Amniotic stem cell (primary cell): ENCODE measurements at regions not wholly inside any gene's neighbourhood (a gene's known extent, or its start where the extent isn't known, plus 50 kb on each side); places are given as distances from the start of the nearest gene placed in this dataset.
"Not testable (repeated sequence)": the region's sequence is repeated elsewhere in the genome, so short reads cannot be mapped to it uniquely, and the experiment has no call there.

Source experiments
- DNase-seq: peaks from one replicate; lab custom pipeline; 2025; lab: John Stamatoyannopoulos, UW

GRCh38 chr6:18527836-18528743, 140.9 kb downstream of the RNF144B start:
- DNase-seq = no peak

GRCh38 chr6:18530201-18530600, 143.1 kb downstream of the RNF144B start:
- DNase-seq = no peak

GRCh38 chr6:18532139-18532538, 145.0 kb downstream of the RNF144B start:
- no peak for DNase-seq

GRCh38 chr6:18533793-18534192, 146.6 kb downstream of the RNF144B start:
- no peak for DNase-seq

- DNase-seq = no peak
Observed at GRCh38 chr6:18536591-18537055, 149.5 kb downstream of the RNF144B start.

GRCh38 chr6:18538315-18538714, 151.2 kb downstream of the RNF144B start:
- no peak for DNase-seq

DNA sequence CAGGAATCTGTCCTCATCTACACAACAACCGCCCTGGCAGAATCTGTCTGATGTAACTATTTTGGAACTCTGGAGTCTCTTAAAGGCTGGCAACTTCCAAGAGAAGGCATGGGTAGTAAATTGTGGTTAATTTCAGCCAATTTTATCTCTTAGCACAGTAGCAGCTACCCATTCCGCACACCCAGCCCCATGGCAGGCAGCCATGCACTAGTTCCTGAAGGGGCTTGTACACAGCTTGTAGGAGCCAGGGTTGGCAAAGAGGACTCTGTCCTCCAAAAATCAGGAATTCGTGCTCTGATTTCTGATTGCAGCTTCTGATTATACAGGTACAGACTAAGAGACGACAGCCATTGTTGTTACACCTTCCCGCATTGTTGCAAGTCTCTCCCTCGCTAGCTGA, 155.9 kb downstream of the RNF144B start:
- DNase-seq = no peak

DNA sequence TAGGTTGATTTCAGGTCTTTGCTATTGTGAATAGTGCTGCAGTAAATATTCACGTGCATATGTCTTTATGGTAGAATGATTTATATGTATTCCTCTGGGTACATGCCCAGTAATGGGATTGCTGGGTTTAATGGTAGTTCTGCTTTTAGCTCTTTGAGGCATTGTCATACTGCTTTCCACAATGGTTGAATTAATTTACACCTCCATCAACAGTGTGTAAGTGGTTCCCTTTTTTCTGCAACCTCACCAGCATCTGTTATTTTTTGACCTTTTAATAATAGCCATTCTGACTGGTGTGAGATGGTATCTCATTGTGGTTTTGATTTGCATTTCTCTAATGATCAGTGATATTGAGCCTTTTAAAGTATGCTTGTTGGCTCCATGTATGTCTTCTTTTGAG, 158.0 kb downstream of the RNF144B start:
- not testable (repeated sequence) for DNase-seq

- no peak for DNase-seq
Observed at GRCh38 chr6:18545726-18546125, 158.6 kb downstream of the RNF144B start.

GRCh38 chr6:18550119-18550518, 163.0 kb downstream of the RNF144B start:
- no peak for DNase-seq

DNA sequence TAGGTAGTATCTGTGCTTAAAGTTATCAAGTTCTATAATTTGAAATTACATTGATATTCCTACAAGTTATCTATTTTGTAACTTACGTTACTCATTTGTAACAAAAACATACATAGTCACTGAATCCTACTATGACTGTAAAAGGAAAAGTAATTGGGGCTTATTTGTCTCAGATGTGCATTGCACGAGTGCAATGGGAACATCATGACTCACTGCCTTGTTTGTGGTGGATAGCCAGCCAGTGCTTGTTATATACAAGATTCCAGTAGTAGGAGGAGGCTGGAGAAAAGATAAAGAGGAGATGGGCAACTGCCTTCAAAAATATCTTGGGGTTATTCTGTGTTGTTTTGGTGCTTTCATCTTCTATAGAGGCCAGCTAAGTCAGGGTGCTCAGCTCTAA, 164.1 kb downstream of the RNF144B start:
- peak; percentile 62 for DNase-seq

DNA sequence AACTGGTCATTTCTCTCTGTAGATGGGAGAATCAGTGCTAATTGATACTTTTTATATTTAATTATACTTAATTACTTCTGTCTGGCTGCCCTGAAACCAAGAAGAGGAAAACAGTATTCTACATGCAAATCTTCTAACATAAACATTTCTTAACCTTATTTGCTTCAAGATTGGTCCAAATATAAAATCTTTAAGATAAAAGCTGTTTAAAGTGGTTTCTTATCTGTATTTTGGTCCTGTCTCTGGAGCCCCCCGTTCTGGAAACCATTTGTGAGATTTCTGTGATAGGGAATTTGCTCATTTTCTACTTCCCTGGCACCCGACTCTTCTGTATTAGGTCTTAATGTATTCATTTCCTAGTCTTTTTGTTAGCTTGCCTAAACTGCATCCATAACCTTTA, 168.6 kb downstream of the RNF144B start:
- no peak for DNase-seq

DNA sequence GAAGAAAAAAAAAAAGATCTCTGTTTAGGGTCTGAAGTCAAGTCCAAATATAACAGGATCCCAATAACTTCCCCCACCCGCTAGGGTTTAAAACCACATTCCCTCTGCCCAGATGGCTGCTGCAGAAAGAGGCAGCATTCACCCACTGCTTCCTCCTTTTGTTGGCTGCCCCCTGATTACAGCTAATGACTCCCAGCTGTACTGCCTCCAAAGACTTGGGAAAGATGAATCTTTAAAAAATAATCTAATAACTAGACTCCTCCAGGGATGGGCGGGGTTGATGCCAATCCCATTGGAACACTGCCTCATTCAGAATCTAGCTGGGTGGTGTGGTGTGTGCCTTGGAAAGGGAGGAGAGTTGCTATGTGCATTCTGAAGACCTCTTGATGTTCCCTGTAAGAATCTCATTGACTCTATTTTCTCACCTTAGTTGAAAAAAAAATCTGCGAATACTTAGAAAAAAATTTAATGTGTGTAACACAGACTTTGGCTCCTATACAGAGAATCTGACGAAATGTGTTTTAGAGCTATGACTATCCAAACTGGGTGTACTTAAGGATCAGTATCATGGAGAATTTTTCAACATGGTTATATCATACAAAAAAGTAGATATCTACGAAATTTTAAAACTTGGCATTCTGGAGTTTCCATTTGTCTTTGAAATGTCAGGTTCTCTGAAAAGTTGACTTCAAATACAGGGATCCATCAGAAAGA, 174.0 kb downstream of the RNF144B start:
- DNase-seq = no peak

DNA sequence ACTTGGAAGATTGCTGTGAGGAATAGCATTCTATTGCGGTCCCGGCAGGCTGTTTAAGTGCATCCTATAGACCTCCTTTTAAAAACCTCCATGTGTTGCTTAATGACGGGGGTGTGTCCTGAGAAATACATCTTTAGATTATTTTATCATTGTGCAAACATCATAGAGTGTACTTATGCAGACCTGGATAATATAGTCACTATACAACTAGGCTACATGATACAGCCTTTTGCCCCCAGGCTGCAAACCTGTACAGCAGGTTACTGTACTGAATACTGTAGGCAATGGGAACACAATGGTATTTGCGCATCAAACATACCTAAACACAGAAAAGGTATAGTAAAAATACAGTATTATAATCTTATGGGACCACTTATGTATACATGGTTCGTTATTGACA, 175.6 kb downstream of the RNF144B start:
- no peak for DNase-seq

- no peak for DNase-seq
Observed at GRCh38 chr6:18564775-18565174, 177.6 kb downstream of the RNF144B start.

DNA sequence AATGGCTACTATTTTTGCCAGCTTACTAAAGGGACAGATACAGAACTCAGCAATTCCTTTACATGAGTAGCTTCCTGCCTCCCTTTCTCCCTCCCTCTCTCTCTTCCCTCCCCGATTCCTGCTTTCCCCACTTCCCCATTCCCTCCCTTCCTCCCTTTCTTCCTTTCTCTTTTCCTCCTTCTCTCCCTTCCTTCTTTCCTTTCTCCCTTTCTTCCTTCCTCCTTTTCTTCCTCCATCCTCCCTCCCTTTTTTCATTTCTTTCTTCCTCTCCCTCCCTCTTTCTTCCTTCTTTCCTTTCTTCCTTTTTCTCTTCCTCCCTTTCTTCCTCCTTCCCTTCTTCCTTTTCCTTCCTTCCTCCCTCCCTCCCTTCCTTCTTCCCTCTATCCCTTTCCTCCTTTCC, 178.1 kb downstream of the RNF144B start:
- DNase-seq = no peak

- DNase-seq = no peak
Observed at GRCh38 chr6:18567380-18567779, 180.2 kb downstream of the RNF144B start.

DNA sequence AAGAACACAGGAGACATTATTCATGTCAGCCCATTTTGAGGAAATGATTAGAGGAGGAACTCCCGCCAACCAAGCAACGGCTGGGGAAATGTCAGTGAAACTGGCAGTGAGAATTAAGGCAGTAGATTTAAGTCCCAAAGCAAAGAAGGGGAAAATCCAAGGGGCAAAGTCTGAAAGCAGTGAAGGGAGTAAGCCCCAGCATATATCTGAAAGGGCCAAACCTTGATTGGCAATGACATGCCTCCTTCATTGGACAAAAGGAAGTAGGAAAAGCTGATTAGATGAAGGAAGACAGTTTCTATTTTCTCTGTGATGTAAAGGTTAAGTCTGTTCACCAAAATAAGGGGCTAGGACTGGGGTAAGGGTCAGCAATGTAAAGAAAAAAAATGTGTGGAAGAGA, 190.3 kb downstream of the RNF144B start:
- DNase-seq = no peak

DNA sequence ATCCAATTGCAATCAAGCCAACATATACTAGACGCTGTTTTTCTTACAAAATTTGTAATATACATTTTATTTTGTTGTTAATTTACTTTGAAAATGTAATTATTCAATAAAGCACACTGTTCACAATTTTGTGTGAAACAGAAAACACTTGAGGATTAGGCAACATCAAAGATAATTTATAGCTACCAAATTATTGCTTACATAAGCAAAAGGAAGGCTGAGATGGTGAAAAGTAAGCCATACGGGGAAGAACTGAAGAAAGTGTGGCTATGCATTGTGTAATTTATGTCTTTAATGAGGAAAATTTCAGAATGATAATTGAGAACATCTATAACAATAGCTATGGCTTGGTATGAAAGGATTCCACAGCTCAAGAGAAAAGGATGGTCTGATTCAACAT, 192.0 kb downstream of the RNF144B start:
- DNase-seq = no peak

- DNase-seq = no peak
Observed at GRCh38 chr6:18579869-18580268, 192.7 kb downstream of the RNF144B start.

GRCh38 chr6:18584372-18584771, 197.2 kb downstream of the RNF144B start:
- no peak for DNase-seq

DNA sequence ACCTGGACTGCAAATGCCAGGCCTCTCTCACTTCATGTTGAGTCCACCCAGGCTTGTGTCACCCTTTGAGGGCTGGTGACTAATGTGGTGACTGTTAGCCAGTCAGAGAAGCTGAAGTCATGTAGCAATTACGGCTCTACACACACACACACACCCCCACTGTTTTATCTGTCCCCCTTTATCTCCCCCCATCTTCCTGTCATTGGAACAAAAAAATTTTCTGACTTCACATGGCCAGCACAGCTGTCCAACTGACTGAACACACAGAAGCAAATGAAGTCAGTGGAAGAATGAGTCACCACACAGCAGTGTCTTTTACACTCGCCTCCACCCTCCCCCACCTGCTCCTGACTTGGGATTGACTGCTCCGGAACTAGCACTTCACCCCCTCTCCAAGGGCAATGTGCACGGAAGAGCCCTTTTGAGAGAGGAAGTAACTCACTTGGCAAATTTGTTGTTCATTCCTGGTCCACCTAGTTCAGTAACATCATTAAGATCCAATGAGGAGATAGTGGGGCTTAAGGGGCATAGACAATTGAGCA, 198.0 kb downstream of the RNF144B start:
- peak; percentile 38 for DNase-seq

GRCh38 chr6:18586133-18586532, 199.0 kb downstream of the RNF144B start:
- DNase-seq = no peak
